HEK293T (cell line): ENCODE measurements at regions not wholly inside any gene's neighbourhood (a gene's known extent, or its start where the extent isn't known, plus 50 kb on each side); places are given as distances from the start of the nearest gene placed in this dataset.
"Not testable (repeated sequence)": the region's sequence is repeated elsewhere in the genome, so short reads cannot be mapped to it uniquely, and the experiment has no call there.

Experiments
- BHLHE40 ChIP-seq: fragments of 450-650 bp; IDR thresholded peaks from 2 replicates; pipeline ENCODE4 v1.6.1; 2016; ENCODE audit warnings: mild to moderate bottlenecking, moderate library complexity, borderline replicate concordance
- CTBP1 ChIP-seq: fragments of 450-650 bp; IDR thresholded peaks from 2 replicates; pipeline ENCODE4 v1.6.1; 2016; ENCODE audit warnings: borderline replicate concordance
- ELF4 ChIP-seq: fragments of 450-650 bp; IDR thresholded peaks from 2 replicates; pipeline ENCODE4 v1.6.1; 2017; ENCODE audit warnings: antibody characterized with exemption
- FOXK2 ChIP-seq: fragments of 450-650 bp; IDR thresholded peaks from 2 replicates; pipeline ENCODE4 v1.6.1; 2016; ENCODE audit warnings: mild to moderate bottlenecking
- FOXM1 ChIP-seq: fragments of 450-650 bp; IDR thresholded peaks from 2 replicates; pipeline ENCODE4 v1.6.1; 2017; ENCODE audit warnings: mild to moderate bottlenecking, borderline replicate concordance
- NFRKB ChIP-seq: fragments of 450-650 bp; IDR thresholded peaks from 2 replicates; pipeline ENCODE4 v1.6.1; 2016; ENCODE audit warnings: mild to moderate bottlenecking, moderate library complexity
- SP1 ChIP-seq: fragments of 450-650 bp; IDR thresholded peaks from 2 replicates; pipeline ENCODE4 v1.6.1; 2017
- TARDBP ChIP-seq: fragments of 450-650 bp; IDR thresholded peaks from 2 replicates; pipeline ENCODE4 v1.6.1; 2016
- ZNF384 ChIP-seq: fragments of 450-650 bp; IDR thresholded peaks from 2 replicates; pipeline ENCODE4 v1.6.1; 2016

DNA sequence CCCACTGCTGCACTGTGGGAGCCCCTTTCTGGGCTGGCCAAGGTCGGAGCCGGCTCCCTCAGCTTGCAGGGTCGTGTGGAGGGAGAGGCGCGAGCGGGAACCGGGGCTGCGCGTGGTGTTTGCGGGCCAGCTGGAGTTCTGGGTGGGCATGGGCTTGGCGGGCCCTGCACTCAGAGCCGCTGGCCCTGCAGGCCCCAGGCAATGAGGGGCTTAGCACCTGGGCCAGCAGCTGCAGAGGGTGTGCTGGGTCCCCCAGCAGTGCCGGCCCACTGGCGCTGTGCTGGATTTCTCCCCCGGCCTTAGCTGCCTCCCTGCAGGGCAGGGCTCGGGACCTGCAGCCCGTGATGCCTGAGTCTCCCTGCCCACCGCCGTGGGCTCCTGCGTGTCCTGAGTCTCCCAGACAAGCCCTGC is 125.3 kb downstream of the ALG10B start:
- TF ChIP-seq TARDBP, CTBP1, BHLHE40, FOXK2, FOXM1, NFRKB, SP1, ZNF384, ELF4: not testable (repeated sequence)
